ENCODE measurements at regions not wholly inside any gene's neighbourhood (a gene's known extent, or its start where the extent isn't known, plus 50 kb on each side); places are given as distances from the start of the nearest gene placed in this dataset.

DNA sequence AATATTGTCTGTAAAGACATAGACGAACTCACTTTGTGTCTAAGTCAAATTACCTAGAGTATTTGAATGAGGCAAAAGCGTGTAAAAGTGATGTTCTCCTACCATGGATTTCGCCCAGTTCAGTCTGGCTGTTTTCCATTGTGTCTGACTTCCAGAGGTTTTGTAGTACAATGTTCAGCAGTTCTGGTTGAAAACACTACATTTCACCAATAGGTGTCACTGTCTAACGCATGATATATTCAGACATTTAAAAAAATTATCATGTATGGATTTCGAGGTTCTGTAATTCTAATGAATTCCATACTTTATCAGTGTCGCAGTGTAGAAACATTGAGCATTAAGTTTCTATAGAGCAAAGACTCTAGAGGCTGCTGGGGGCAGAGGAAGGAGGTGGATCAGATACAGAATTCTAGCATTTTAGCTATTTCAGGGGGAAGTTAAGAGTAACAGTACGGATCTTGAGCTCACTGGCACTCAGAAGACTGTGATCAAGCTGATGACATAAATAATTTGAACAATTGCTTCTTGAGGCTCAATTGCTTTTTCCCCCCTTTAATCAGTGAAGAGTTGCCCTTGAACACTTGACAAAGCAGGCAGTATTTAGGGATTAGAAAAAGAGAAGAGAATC lies 196.9 kb upstream of the RHOBTB1 start:
- DNase-seq (ENCODE audit: low read depth): peak; percentile 72

DNA sequence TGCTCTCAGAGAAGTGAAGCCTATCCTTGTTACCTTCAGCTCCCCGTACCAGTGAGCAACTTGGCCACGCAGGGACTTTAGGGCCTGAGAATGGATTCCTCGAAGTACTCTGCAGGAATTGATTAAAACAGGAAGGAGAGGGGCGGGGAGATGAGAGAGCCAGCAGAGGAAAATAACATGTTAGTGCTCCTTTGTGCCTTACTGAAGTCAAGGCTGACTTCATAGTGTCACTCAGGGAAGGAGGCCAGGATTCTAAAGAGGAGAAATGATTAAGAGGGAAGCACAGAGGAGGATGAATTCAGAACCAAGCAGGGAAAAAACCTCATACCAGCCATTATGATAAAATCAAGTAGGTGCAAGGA lies 195.6 kb upstream of the RHOBTB1 start:
- no peak for DNase-seq (ENCODE audit: low read depth)

DNA sequence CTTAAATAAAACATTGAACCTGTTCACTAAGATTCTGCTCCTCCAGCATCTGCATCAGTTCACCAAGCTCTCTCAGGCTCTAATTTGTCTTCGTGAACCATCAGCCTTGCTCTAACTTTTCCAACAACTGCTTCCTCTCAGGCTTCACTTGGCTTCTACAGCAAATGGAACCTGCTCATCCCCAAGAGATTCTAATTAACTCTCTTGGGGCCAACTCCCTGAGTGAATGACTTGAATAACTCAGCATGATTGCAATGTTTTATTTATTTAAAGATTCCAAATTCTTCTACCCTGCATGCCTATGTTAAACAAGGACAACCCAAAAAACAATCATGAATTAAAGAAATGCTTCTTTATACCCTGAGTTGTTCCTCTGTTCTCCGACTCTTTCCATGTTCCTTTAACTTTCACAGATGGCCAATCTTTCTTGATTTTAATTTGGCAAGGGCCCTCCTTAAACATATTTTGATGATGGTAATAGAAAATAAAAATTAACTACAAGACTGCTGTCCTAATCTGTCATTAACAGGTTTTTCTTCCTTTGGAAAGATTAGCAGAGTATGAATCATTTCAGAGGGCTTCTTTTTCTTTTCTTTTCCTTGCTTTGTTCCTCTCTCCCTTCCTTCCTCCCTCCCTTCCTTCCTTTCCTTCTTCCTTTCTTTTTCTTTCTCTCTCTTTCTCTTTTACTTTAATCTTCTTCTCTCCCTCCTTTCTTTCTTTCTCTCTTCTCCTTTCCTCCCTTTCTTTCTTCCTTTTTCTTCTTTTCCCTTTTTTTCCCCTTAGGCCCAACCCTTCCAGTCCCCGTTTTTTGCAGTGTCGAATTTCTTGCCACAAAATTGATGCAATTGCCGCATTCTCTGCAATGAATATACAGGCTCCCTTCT lies 195.0 kb upstream of the RHOBTB1 start:
- no peak for DNase-seq (ENCODE audit: low read depth)

DNA sequence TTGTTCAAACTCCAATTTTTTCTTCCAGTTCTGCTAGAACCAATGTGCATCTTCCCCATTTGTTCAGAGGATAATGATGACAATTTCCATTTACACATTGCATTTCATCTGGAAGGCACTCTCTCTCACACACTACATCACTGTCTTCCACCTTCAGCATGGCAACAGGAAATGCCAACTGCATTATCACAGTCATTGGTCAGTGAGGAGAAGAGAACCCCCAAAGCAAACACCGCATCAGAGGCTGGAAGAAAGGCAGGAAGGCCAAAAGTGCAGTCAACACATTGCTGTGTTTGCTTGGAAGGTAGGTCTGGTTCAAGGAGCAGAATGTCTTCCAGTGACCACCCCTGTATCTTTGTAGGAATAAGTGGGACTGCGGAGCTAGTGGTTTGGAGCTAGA lies 192.2 kb upstream of the RHOBTB1 start:
- no peak for DNase-seq (ENCODE audit: low read depth)

DNA sequence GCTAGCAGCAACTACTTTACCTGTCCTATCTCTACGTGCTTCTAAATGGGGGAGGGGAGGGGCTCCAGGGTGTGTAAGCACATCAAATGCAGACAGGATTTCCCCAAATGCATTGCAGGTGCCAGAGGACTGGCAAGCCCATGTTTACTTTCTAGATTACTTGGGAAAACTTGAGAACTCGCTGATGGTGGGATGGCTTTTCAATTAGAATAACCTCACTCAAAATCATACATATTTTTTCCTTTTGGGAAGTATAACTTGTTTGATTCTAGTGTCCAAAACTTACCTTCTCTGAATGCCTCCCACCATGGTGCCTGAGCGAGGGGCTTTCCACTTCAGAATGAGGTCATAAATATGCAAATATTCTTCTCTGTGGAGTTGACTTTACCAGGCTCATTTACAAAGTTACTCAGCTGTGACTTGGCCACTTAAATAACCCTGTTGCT lies 191.3 kb upstream of the RHOBTB1 start:
- DNase-seq (ENCODE audit: low read depth): no peak

DNA sequence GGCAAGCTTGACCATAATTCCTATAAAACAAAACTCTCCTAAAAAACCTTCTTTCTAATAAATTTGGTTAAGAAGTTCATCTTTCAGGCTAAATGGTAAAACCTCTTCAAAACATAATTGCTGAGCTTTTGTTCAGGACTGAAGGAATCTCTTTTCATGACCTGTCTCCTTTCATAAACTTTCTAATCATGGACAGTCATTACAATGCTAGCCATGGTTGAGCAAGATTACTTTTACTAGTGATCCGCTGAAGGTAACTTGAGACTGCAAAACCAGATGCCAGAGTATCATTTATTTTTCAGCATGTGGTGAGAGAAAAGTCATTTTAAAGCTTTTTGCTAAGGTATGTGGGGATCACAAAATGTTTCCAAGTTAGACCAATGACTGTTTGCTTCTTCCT lies 186.4 kb upstream of the RHOBTB1 start:
- DNase-seq (ENCODE audit: low read depth): peak; percentile 10

DNA sequence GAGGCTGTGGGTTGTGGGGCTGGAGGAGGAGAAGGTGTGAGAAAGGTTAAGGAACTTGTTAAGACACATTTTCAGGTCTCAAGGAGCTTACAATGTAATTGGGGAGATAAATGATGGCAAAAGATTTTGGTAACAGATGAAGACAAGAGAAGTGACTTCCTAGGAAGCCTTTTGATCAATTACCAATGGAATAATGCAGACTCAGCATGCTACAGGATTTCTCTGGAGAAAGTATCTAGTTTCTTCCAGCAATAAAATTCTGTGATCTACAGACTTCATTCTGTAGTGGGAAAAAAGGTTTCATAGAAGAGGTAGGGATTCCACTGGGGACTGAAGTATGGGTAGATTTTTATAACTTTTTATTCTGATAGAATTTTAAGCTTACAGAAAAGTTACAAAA lies 184.2 kb upstream of the RHOBTB1 start:
- DNase-seq (ENCODE audit: low read depth): no peak

DNA sequence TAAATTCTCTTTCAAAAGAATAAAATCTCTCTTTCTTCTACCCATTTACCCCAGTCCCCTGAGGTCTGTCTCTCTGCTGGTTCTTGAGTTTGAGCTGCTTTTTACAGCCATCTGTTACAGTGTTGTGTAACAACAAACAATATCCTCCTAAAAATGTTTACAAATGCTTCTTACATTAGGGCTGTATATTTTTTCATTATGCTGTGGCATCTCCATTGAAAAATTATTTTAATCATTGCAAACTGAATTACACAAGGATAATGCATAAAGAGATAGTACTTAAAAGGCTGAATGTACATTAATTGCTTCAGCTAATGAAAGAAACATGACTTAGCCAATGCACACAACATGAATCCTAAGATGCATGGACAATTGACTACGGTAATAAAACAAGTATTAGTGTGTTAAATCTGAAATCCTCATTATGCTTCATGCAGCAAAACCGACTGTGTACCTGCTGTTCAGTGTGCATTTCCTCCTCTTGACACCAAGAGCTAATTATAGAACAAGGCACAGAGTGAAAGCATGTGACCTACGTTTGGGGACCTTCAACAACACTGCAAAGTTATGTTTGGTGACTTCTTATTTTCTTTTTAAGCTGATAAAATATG lies 181.7 kb upstream of the RHOBTB1 start:
- no peak for DNase-seq (ENCODE audit: low read depth)

DNA sequence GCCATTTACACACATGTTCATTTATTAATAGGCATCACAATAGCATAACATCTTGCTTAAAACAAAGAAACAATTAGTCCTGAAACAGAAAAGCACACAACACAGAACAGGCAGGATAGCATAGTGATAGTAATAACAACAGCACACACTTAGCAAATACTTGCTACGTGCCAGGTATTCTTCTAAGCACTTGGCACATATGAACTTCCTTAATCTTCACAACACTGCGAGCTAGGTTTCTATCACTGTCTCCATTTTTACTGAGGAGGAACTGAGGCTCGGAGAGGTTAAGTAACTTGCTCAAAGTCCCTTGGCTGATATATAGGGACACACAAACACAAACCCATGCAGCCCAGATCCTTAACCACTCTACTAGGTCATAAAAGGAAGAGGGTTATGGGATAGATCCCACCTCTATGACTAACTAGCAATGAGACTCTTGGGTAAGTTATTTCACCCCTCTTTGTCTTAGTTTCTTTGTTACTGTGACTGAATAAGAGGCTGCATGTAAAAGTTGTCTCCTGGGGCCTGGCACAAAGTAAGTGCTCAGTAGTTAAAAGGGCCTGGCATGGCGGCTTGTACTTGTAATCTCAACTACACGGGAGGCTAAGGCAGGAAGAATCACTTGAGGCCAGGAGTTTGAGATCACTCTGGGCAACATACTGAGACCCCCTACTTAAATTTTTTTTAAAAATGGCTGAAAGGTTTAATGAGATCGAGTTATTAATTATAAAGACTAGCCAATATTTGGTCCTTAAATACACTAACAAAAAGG lies 181.0 kb upstream of the RHOBTB1 start:
- no peak for DNase-seq (ENCODE audit: low read depth)

DNA sequence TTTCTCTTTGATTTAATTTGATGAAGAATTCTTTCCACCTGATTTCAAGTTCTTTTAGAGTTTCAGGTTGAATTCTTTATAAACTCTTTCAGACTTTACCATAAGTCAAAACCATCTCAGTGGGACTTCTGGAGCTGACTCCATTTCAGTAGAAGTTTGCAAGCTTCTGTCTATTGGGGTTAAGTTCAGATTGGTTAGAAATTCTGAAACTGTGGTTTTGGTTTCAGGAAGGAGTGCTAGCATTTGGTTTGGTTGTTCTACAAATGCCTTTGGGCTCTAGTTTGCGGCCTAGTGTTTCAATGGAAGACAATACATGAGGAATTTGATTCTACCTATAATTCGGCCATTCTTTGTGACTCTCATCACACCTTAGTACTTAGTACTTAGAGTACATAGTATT lies 176.8 kb upstream of the RHOBTB1 start:
- no peak for DNase-seq (ENCODE audit: low read depth)

DNA sequence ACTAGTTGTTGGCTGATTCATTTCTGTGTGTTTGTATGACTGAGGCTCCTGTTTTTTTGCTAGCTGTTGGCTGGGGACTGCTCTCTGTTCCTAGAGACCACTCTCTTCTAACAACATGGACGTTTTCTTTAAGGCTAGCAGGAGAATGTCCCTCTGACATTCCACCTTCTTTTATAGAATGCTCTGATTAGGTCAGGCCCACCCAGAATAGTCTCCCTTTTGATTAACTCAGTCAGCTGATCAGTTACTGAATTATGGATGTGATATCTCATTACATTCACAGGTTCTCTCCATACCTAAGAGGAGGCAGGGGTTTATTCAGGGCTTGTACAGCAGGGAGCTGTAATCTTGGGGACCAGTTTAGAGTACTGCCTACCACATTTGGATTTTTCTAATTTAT lies 175.6 kb upstream of the RHOBTB1 start:
- DNase-seq (ENCODE audit: low read depth): no peak

DNA sequence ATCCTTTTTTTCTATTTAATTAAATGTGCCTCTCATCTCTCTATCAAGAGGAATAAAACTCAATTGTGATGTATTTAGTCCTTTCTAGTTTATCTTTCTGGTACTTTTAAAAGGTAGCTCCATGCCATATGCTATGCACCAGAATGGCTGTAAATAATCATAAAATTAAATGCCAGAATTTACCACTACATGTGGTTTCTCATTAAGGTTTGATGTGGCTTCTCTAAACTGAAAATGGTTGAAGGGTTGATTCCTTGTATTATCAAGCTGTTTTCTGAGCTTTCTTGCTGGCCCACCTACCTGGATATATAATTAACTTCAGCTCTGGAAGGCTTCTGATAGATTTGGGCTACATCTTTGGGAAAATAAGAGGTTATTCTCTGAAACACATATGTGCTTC lies 171.9 kb upstream of the RHOBTB1 start:
- DNase-seq (ENCODE audit: low read depth): no peak

DNA sequence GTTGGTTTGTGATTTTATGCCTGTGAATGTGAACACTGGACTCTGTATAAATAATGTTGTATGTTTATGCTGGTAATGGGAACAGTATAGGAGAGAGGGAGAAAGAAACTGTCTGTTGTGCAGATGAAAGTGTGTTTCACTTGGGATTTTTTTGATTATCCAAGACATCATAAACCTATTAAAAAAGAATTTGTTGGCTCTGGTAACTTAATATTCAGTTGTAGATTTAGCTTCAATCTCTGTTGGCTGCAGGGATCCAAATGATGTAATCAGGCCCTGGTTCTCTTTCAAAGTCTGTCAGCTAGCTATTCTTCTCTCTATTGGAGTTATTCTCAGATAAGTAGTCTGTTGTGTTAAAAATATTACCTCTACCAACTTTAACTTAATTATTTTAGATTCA lies 168.8 kb upstream of the RHOBTB1 start:
- DNase-seq (ENCODE audit: low read depth): no peak

DNA sequence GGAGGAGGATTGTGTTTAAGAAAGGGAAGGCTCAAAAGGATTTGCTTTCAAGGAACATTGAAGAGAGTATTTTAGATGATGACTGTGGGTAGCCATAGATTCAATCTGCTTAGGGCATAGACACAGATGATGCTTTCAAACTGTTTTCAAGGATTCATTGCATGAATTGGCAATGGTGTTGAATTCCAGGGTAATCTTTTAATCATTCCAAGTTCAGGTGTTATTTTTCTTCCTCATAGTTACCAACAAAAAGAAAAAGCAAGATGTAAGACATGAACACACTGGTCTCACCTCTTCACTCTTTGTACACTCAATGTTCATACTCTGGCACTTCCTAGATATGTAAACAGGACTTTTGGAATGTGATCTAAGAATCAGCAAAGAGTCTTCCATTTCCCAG lies 167.0 kb upstream of the RHOBTB1 start:
- DNase-seq (ENCODE audit: low read depth): no peak

DNA sequence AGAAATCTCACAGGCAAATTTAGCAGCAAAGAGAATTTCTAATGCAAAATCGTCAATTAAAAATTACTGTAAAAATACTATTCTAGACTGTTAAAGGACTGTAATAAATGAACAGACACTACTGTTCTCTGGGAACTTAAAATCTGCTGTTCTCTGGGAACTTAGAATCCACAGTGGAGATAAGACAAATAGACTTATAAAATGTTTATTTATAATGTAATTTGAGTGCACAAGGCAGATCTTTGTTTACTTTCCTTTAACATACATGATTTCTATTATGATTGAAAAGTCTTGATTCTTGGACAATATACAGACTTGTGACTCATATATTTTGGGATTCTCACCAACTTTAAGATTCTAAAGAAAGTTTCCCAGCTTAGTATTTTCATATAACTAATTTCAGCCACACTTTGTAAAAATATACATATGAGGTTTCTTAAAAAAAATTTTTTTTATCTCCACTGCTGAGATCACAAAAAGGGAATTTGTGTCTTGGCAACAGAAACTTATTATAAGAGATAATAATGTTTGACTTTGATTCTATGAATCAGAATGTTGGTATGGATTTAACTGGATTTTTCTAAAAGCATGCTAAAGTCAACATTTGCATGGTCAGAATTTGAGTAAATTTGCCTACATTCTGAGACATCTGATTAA lies 166.3 kb upstream of the RHOBTB1 start:
- DNase-seq (ENCODE audit: low read depth): no peak

DNA sequence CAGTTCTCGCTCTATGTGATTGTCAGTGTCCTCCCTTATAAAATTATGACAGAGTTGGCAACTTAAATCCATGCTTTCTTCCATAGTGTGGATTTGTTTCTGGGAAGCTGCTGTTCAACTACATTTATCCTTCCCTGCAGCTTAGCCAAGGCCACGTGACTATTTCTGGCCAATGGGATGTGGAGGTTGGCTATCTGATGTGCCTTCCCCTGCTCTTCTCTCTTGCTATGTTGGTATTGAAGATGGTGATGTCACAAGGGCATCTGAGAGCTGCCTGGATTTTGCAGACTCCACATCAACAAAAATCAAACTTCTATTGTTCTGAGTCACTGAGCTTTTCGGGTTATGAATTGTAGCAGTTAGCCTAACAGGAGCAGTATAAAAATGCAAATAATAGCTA lies 164.9 kb upstream of the RHOBTB1 start:
- DNase-seq (ENCODE audit: low read depth): no peak

DNA sequence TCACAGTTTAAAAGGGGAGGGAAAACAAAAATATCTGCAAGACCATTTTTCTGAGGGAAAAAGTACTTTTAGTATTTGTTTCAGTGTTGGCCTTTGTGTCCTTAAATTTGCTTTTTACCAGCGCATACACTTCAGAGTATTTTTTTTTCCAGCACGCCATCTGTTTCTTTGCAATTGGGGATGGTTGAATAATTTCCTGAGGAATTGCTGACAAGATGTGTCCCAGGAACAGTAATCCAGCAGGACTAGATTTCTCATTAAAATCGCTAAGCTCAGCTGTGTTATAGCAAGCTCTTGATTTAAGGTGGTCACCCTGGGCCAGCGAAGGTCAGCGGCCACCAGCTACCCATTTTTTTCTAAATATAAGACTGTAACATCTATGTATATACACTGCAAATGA lies 156.9 kb upstream of the RHOBTB1 start:
- no peak for DNase-seq (ENCODE audit: low read depth)

DNA sequence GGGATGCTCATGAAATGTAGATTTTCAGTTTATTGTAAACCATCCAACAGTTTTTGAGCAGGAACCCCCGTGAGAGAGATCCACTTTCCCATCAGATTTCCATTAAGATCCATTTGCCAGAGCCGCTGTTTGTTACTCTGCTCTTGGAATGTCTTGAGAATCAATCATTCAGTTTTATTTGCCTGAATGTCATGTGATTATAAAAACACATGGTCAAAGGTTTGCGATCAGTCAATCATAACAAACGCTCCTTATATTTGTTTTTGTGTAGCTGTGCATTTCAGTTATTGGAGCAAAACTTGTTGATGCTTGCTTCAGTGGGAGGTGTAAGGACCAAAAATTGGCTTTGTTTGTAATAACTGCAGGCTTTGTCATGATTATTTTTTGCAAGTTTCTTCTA lies 155.8 kb upstream of the RHOBTB1 start:
- no peak for DNase-seq (ENCODE audit: low read depth)

DNA sequence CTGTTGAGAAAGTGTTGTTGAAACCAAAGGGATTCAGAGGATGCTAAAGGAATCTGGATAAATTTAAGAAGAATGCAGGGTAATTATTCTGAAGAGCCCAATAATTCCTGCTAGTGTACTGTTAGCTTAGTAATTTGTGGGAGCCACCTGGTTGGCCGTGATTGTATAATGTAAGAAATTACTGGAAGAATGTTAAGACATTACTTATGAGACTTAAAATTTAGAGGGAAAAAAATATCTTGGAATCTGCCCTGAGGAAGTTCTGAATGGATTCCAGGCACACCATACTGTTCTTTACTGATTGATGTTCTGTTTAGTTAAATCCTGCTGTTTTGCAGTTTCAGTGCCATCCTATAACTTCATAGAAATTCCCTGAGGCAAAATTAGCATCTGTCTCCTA lies 155.0 kb upstream of the RHOBTB1 start:
- no peak for DNase-seq (ENCODE audit: low read depth)

DNA sequence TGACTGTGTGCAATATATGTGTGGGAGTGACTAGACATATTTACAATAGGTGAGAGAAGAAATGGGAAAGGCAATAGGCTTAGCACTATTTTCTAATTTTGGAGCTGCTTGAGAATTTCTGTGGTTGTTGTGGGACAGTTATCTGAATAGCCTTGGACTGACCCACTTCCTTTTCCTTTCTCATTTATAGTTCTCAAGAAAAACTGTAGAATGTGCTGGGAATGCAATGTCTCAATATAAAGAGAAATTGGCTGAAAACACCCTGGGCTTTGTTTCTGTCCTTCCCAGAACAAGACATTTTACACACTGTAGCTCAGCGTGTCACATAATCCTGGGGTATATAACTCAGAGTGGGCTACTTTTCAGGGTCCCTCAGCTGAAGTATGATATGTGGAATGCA lies 153.0 kb upstream of the RHOBTB1 start:
- DNase-seq (ENCODE audit: low read depth): peak; percentile 23

DNA sequence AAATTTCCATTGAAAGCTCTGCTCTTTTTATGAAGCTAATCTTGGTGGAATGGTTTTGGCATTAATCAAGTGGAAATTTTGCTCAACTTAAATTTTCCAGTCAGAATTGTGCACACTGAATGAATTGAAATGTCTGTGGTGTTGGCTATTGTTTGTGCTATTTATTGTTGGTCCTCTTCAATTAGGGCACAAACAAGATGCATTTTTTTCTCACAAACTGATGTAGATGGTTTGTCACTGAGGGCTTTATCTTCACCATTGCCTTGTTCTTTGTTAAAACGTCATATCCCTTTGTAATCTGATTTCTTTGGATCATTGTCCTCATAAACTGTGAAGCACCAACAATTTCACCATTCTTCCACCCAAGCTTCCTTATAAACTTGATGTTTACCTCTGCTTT lies 152.1 kb upstream of the RHOBTB1 start:
- DNase-seq (ENCODE audit: low read depth): no peak

DNA sequence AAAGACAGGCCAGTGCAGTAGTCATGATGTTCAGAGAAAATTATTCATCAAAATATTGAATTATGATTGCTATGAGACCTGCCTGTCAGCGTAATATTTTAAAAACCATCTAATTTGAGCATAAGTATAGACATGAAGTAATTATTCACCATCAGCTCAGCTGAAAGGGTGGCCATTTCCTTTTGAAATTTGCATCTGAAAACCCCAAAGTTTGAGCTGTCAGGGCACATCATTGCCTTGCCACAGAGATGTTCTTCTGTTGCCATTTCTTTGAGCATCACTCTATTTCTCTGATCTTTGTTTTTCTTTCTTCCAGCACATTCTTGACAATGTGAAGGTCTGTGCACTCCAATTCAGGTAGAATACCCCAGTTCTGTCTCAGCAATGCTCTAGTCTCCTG lies 147.5 kb upstream of the RHOBTB1 start:
- no peak for DNase-seq (ENCODE audit: low read depth)

Measured in amniotic epithelial cell (primary cell).